ENCODE measurements at regions not wholly inside any gene's neighbourhood (a gene's known extent, or its start where the extent isn't known, plus 50 kb on each side); places are given as distances from the start of the nearest gene placed in this dataset.

- TF ChIP-seq POLR2AphosphoS5 (IDR thresholded peaks at IDR 0.05; ENCODE audit: low read depth, low read length) = no peak
- no peak for TF ChIP-seq POLR2A (IDR thresholded peaks at IDR 0.05; ENCODE audit: low read depth, low read length)
- TF ChIP-seq TAF1 (IDR thresholded peaks at IDR 0.05; ENCODE audit: borderline replicate concordance, low read depth, low read length) = no peak
These were observed 826.7 kb downstream of the DIAPH3 start for GRCh38 chr13:59337070-59337469.

Data from GM12892 (cell line).